ENCODE measurements at regions not wholly inside any gene's neighbourhood (a gene's known extent, or its start where the extent isn't known, plus 50 kb on each side); places are given as distances from the start of the nearest gene placed in this dataset.
A peak's percentile ranks its signal among the peaks of the same experiment; 100 is the strongest.
"Not testable (repeated sequence)": the region's sequence is repeated elsewhere in the genome, so short reads cannot be mapped to it uniquely, and the experiment has no call there.

- peaks cover 15% of the 10 kb centered on the region for H3K4me1 ChIP-seq (ENCODE audit: control insufficient read depth, insufficient read depth, low read length, unreplicated experiment)
- H2AFZ ChIP-seq (ENCODE audit: low read length, unreplicated experiment): peak overlapping the region; percentile 87
- H3K79me2 ChIP-seq (ENCODE audit: control insufficient read depth, insufficient read depth, low read length, unreplicated experiment): no peaks in the 10 kb centered on the region
- peak overlapping the region; percentile 33 for H3K27ac ChIP-seq (ENCODE audit: low read depth, low read length)
- H3K36me3 ChIP-seq (ENCODE audit: insufficient read depth, low read length): no peaks in the 10 kb centered on the region
- H3K27me3 ChIP-seq (ENCODE audit: insufficient read depth, low read length): no peaks in the 10 kb centered on the region
- H3K4me3 ChIP-seq (ENCODE audit: low read depth, low read length): peak overlapping the region; percentile 43; the same call in 1 of the 2 replicates
Measured at GRCh38 chr5:92945605-92946097, 635.4 kb downstream of the NR2F1-AS1 start.

DNA sequence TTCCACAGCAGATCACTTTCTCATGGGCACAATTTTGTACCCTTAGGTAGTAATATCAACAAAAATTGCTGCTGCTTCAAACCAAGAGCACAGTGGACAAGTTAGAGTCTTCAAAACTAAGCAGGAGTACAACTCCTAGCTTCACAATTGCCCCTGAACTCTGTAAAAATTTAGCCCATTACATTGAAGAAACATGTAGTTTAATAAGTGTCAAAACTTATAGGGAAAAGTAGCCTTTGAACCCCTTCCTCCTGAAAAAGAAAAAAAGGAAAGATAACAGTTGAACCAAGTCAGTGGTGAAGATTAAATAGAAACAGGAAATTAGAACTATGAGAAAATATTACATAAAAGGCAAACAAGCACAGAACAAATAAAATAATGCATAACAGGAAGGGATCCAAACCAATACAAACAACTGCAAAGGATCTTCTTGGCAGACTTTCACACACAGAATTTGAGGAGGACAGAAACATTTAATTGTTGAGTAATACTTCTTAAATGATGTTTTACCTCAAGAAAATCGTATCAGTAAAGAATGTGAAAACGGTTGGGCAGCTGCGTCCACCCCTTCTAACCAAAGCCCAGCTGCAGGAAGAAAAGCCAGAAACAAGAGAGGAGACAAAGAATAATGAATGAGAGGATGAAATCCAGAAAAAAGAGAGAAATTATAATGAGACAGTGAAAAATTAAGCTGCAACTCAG is 636.0 kb downstream of the NR2F1-AS1 start:
- no peaks in the 10 kb centered on the region for H3K27me3 ChIP-seq (ENCODE audit: insufficient read depth, low read length)
- peaks cover 15% of the 10 kb centered on the region for H3K4me1 ChIP-seq (ENCODE audit: control insufficient read depth, insufficient read depth, low read length, unreplicated experiment)
- H3K4me3 ChIP-seq (ENCODE audit: low read depth, low read length): peak overlapping the region; percentile 43; the same call in 1 of the 2 replicates
- peak overlapping the region; percentile 87 for H2AFZ ChIP-seq (ENCODE audit: low read length, unreplicated experiment)
- no peaks in the 10 kb centered on the region for H3K79me2 ChIP-seq (ENCODE audit: control insufficient read depth, insufficient read depth, low read length, unreplicated experiment)
- H3K36me3 ChIP-seq (ENCODE audit: insufficient read depth, low read length): no peaks in the 10 kb centered on the region
- H3K27ac ChIP-seq (ENCODE audit: low read depth, low read length): peak overlapping the region; percentile 33

- H3K27ac ChIP-seq (ENCODE audit: low read depth, low read length): no peak overlapping the region
- no peaks in the 10 kb centered on the region for H3K79me2 ChIP-seq (ENCODE audit: control insufficient read depth, insufficient read depth, low read length, unreplicated experiment)
- peak overlapping the region; percentile 87 for H2AFZ ChIP-seq (ENCODE audit: low read length, unreplicated experiment)
- no peaks in the 10 kb centered on the region for H3K27me3 ChIP-seq (ENCODE audit: insufficient read depth, low read length)
- H3K36me3 ChIP-seq (ENCODE audit: insufficient read depth, low read length): no peaks in the 10 kb centered on the region
- peaks cover 18% of the 10 kb centered on the region for H3K4me1 ChIP-seq (ENCODE audit: control insufficient read depth, insufficient read depth, low read length, unreplicated experiment)
- H3K4me3 ChIP-seq (ENCODE audit: low read depth, low read length): no peak overlapping the region
Measured at GRCh38 chr5:92944337-92944736, 636.7 kb downstream of the NR2F1-AS1 start.

DNA sequence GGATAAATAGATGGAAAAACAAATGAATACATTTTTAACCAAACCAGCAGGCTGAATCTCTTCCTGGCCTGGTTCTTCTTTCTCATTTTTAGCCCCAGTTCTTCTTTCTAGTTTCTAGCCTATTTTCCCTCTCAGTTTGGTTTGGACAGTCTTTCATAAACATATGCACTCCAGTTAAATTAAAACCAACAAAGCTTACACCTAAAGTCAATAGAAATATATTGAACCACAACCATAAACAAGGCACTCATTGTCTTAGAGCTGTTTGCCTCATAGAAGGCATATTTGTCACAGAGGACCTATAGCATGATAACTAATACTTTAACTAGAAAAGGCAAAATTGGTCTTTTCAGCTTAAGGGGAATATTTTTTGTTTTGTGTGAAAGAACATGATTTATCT is 638.3 kb downstream of the NR2F1-AS1 start:
- H3K36me3 ChIP-seq (ENCODE audit: insufficient read depth, low read length): no peaks in the 10 kb centered on the region
- H3K27ac ChIP-seq (ENCODE audit: low read depth, low read length): no peak overlapping the region
- H2AFZ ChIP-seq (ENCODE audit: low read length, unreplicated experiment): no peak overlapping the region
- no peaks in the 10 kb centered on the region for H3K27me3 ChIP-seq (ENCODE audit: insufficient read depth, low read length)
- no peaks in the 10 kb centered on the region for H3K79me2 ChIP-seq (ENCODE audit: control insufficient read depth, insufficient read depth, low read length, unreplicated experiment)
- H3K4me1 ChIP-seq (ENCODE audit: control insufficient read depth, insufficient read depth, low read length, unreplicated experiment): peaks cover 19% of the 10 kb centered on the region
- no peak overlapping the region for H3K4me3 ChIP-seq (ENCODE audit: low read depth, low read length)

DNA sequence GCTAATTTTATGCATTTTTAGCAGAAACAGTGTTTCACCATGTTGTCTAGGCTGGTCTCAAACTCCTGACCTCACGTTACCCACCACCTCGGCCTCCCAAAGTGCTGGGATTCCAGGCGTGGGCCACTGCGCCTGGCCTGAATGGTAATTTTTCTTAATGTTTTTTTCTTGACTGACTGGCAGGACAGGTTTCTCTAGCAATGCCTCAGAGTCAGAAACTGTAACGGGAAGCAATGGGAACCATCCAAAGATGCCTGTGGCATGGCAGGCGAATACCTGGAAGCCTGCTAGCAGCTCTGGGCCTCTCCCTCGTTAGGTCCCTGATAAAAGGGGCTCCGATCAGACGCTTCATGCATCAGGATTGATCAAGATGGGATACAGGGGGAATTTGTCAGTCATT is 639.2 kb downstream of the NR2F1-AS1 start:
- H3K36me3 ChIP-seq (ENCODE audit: insufficient read depth, low read length): no peaks in the 10 kb centered on the region
- no peaks in the 10 kb centered on the region for H3K79me2 ChIP-seq (ENCODE audit: control insufficient read depth, insufficient read depth, low read length, unreplicated experiment)
- no peaks in the 10 kb centered on the region for H3K27me3 ChIP-seq (ENCODE audit: insufficient read depth, low read length)
- H2AFZ ChIP-seq (ENCODE audit: low read length, unreplicated experiment): no peak overlapping the region
- H3K4me3 ChIP-seq (ENCODE audit: low read depth, low read length): no peak overlapping the region
- no peak overlapping the region for H3K27ac ChIP-seq (ENCODE audit: low read depth, low read length)
- peaks cover 19% of the 10 kb centered on the region for H3K4me1 ChIP-seq (ENCODE audit: control insufficient read depth, insufficient read depth, low read length, unreplicated experiment)

- H3K36me3 ChIP-seq (ENCODE audit: insufficient read depth, low read length): no peaks in the 10 kb centered on the region
- no peaks in the 10 kb centered on the region for H3K27me3 ChIP-seq (ENCODE audit: insufficient read depth, low read length)
- no peaks in the 10 kb centered on the region for H3K79me2 ChIP-seq (ENCODE audit: control insufficient read depth, insufficient read depth, low read length, unreplicated experiment)
- H3K4me1 ChIP-seq (ENCODE audit: control insufficient read depth, insufficient read depth, low read length, unreplicated experiment): peaks cover 4% of the 10 kb centered on the region
- no peak overlapping the region for H3K4me3 ChIP-seq (ENCODE audit: low read depth, low read length)
- no peak overlapping the region for H2AFZ ChIP-seq (ENCODE audit: low read length, unreplicated experiment)
- no peak overlapping the region for H3K27ac ChIP-seq (ENCODE audit: low read depth, low read length)
Measured at GRCh38 chr5:92939428-92939827, 641.6 kb downstream of the NR2F1-AS1 start.

GRCh38 chr5:92937396-92937795 is 643.6 kb downstream of the NR2F1-AS1 start:
- H3K4me1 ChIP-seq (ENCODE audit: control insufficient read depth, insufficient read depth, low read length, unreplicated experiment); H2AFZ ChIP-seq (ENCODE audit: low read length, unreplicated experiment); H3K27ac ChIP-seq (ENCODE audit: low read depth, low read length); H3K4me3 ChIP-seq (ENCODE audit: low read depth, low read length); H3K36me3 ChIP-seq (ENCODE audit: insufficient read depth, low read length); H3K79me2 ChIP-seq (ENCODE audit: control insufficient read depth, insufficient read depth, low read length, unreplicated experiment); H3K27me3 ChIP-seq (ENCODE audit: insufficient read depth, low read length): not testable (repeated sequence)

- no peak overlapping the region for H3K27ac ChIP-seq (ENCODE audit: low read depth, low read length)
- H3K79me2 ChIP-seq (ENCODE audit: control insufficient read depth, insufficient read depth, low read length, unreplicated experiment): no peaks in the 10 kb centered on the region
- H3K27me3 ChIP-seq (ENCODE audit: insufficient read depth, low read length): no peaks in the 10 kb centered on the region
- no peak overlapping the region for H2AFZ ChIP-seq (ENCODE audit: low read length, unreplicated experiment)
- no peaks in the 10 kb centered on the region for H3K4me1 ChIP-seq (ENCODE audit: control insufficient read depth, insufficient read depth, low read length, unreplicated experiment)
- no peak overlapping the region for H3K4me3 ChIP-seq (ENCODE audit: low read depth, low read length)
- H3K36me3 ChIP-seq (ENCODE audit: insufficient read depth, low read length): no peaks in the 10 kb centered on the region
Measured at GRCh38 chr5:92930057-92930456, 651.0 kb downstream of the NR2F1-AS1 start.

- Histone ChIP-seq H3K27me3 (ENCODE audit: insufficient read depth, low read length) (no peaks in the 10 kb centered on the region), H3K27ac (ENCODE audit: low read depth, low read length) (no peak overlapping the region), H3K4me3 (ENCODE audit: low read depth, low read length) (no peak overlapping the region), H3K79me2 (ENCODE audit: control insufficient read depth, insufficient read depth, low read length, unreplicated experiment) (no peaks in the 10 kb centered on the region), H3K4me1 (ENCODE audit: control insufficient read depth, insufficient read depth, low read length, unreplicated experiment) (no peaks in the 10 kb centered on the region), H2AFZ (ENCODE audit: low read length, unreplicated experiment) (no peak overlapping the region), H3K36me3 (ENCODE audit: insufficient read depth, low read length) (no peaks in the 10 kb centered on the region)
Measured at GRCh38 chr5:92927291-92927778, 653.7 kb downstream of the NR2F1-AS1 start.

GRCh38 chr5:92923885-92924284 is 657.1 kb downstream of the NR2F1-AS1 start:
- H3K27me3 ChIP-seq (ENCODE audit: insufficient read depth, low read length): no peaks in the 10 kb centered on the region
- no peak overlapping the region for H2AFZ ChIP-seq (ENCODE audit: low read length, unreplicated experiment)
- H3K27ac ChIP-seq (ENCODE audit: low read depth, low read length): no peak overlapping the region
- H3K79me2 ChIP-seq (ENCODE audit: control insufficient read depth, insufficient read depth, low read length, unreplicated experiment): no peaks in the 10 kb centered on the region
- H3K4me3 ChIP-seq (ENCODE audit: low read depth, low read length): no peak overlapping the region
- H3K36me3 ChIP-seq (ENCODE audit: insufficient read depth, low read length): no peaks in the 10 kb centered on the region
- no peaks in the 10 kb centered on the region for H3K4me1 ChIP-seq (ENCODE audit: control insufficient read depth, insufficient read depth, low read length, unreplicated experiment)
